ENCODE measurements at regions not wholly inside any gene's neighbourhood (a gene's known extent, or its start where the extent isn't known, plus 50 kb on each side); places are given as distances from the start of the nearest gene placed in this dataset.

DNA sequence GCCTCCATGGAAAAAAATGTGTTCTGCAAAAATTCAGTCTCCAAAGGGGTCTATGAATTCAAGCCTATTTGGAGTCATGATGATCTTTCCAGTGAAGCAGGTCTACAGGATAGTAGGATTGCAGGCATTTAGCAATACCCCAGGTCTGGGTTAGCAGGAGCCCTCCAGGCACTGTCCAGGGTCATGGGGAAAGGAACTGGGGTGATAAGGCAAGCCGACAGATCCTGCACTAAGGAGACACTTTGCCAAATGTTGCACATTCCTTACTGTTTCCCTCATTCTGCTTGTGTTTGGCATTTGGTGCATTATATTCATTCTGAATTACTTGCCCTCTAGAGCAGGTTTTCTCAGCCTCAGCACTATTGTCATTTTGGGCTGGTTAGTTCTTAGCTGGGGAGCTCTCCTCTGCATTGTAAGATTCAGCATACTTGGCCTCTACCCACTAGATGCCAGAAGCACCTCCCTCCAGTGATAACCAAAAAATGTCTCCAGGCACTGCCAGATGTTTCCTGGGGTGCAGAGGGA lies 333.3 kb upstream of the PLXNA2 start:
- TF ChIP-seq, protein P1, sequence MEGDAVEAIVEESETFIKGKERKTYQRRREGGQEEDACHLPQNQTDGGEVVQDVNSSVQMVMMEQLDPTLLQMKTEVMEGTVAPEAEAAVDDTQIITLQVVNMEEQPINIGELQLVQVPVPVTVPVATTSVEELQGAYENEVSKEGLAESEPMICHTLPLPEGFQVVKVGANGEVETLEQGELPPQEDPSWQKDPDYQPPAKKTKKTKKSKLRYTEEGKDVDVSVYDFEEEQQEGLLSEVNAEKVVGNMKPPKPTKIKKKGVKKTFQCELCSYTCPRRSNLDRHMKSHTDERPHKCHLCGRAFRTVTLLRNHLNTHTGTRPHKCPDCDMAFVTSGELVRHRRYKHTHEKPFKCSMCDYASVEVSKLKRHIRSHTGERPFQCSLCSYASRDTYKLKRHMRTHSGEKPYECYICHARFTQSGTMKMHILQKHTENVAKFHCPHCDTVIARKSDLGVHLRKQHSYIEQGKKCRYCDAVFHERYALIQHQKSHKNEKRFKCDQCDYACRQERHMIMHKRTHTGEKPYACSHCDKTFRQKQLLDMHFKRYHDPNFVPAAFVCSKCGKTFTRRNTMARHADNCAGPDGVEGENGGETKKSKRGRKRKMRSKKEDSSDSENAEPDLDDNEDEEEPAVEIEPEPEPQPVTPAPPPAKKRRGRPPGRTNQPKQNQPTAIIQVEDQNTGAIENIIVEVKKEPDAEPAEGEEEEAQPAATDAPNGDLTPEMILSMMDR (IDR thresholded peaks at IDR 0.05; ENCODE audit: poor library complexity, severe bottlenecking): no peak
- TF ChIP-seq POLR2AphosphoS5 (IDR thresholded peaks at IDR 0.05) (no peak), SMC3 (conservative IDR thresholded peaks at IDR 0.05; ENCODE audit: poor library complexity) (no peak), EP300 (conservative IDR thresholded peaks at IDR 0.05; ENCODE audit: poor library complexity, severe bottlenecking) (no peak), EZH2 (IDR thresholded peaks at IDR 0.05; ENCODE audit: borderline replicate concordance, insufficient read depth, low read length, poor library complexity, severe bottlenecking) (no peak), RAD21 (conservative IDR thresholded peaks at IDR 0.05) (no peak), REST (IDR thresholded peaks at IDR 0.05; ENCODE audit: borderline replicate concordance) (no peak), TAF1 (IDR thresholded peaks at IDR 0.05; ENCODE audit: low read depth) (no peak), MXI1 (conservative IDR thresholded peaks at IDR 0.05; ENCODE audit: poor library complexity, severe bottlenecking) (no peak)
